A549 (cell line): ENCODE measurements at regions not wholly inside any gene's neighbourhood (a gene's known extent, or its start where the extent isn't known, plus 50 kb on each side); places are given as distances from the start of the nearest gene placed in this dataset.

ENCODE experiments used
- EP300 ChIP-seq, 2 experiments: fragments of >200 bp; sonication (Bioruptor Twin); formaldehyde crosslinking; IDR thresholded peaks; 2 replicates in 1 of 2; 3 replicates in 1 of 2; pipeline ENCODE4 v1.6.1; 2016 to 2017
- HDAC2 ChIP-seq: fragments of 200-600 bp; sonication (generic); IDR thresholded peaks from 2 replicates; pipeline ENCODE4 v1.6.1; 2016
- POLR2A ChIP-seq: IDR thresholded peaks from 2 replicates; pipeline ENCODE4 v1.6.1; 2012; ENCODE audit warnings: mild to moderate bottlenecking, low read length
- RFX5 ChIP-seq: fragments of 450-650 bp; IDR thresholded peaks from 2 replicates; pipeline ENCODE4 v1.7.1; 2014; ENCODE audit warnings: antibody characterized with exemption, mild to moderate bottlenecking, moderate library complexity
- SMC3 ChIP-seq: fragments of >200 bp; sonication (Bioruptor Twin); formaldehyde crosslinking; IDR thresholded peaks from 3 replicates; pipeline ENCODE4 v1.6.1; 2018; ENCODE audit warnings: inconsistent platforms
- TP53 ChIP-seq: fragments of 250-450 bp; sonication (Bioruptor Pico); IDR thresholded peaks from 2 replicates; pipeline ENCODE4 v1.5.0; 2021; ENCODE audit warnings: mild to moderate bottlenecking, moderate library complexity
- TF ChIP-seq, protein P1 (sequence below): fragments of >200 bp; sonication (Bioruptor Twin); formaldehyde crosslinking; IDR thresholded peaks from 3 replicates; pipeline ENCODE4 v1.5.1; 2016
- TF ChIP-seq, protein P2 (sequence below): fragments of 200-600 bp; sonication (generic); IDR thresholded peaks from 2 replicates; pipeline ENCODE4 v1.6.1; 2016; ENCODE audit warnings: antibody characterized with exemption, mild to moderate bottlenecking, moderate library complexity
- TF ChIP-seq, protein P3 (sequence below): IDR thresholded peaks from 2 replicates; pipeline ENCODE4 v1.6.1; 2012
- TF ChIP-seq, protein P4 (sequence below): IDR thresholded peaks from 2 replicates; pipeline ENCODE4 v1.6.1; 2012
- TF ChIP-seq, protein P5 (sequence below): fragments of >200 bp; sonication (Bioruptor Twin); formaldehyde crosslinking; IDR thresholded peaks from 3 replicates; pipeline ENCODE4 v1.6.1; 2016
- TF ChIP-seq, protein P6 (sequence below): fragments of 450-650 bp; IDR thresholded peaks from 2 replicates; pipeline ENCODE4 v1.6.1; 2014; ENCODE audit warnings: antibody characterized with exemption

DNA sequence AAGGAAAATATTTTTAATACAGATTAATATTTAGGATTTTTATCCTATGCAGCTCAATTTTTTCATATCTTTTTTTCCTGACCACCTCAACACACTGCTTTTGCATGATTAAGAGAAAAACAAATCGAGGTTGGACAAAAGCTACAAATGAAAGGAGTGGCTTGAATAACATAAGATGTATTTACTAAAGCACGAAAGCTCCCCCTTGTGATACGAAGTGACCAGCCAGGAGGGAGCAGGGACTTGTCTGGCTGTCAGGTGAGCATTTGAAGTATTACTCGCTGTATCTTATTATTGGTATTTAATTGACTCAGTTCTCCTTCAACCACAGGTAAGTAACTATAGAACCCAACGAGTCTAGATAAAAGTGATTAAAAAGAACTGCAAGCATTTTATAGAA, 265.2 kb upstream of the PHF14 start:
- TF ChIP-seq, protein P1, sequence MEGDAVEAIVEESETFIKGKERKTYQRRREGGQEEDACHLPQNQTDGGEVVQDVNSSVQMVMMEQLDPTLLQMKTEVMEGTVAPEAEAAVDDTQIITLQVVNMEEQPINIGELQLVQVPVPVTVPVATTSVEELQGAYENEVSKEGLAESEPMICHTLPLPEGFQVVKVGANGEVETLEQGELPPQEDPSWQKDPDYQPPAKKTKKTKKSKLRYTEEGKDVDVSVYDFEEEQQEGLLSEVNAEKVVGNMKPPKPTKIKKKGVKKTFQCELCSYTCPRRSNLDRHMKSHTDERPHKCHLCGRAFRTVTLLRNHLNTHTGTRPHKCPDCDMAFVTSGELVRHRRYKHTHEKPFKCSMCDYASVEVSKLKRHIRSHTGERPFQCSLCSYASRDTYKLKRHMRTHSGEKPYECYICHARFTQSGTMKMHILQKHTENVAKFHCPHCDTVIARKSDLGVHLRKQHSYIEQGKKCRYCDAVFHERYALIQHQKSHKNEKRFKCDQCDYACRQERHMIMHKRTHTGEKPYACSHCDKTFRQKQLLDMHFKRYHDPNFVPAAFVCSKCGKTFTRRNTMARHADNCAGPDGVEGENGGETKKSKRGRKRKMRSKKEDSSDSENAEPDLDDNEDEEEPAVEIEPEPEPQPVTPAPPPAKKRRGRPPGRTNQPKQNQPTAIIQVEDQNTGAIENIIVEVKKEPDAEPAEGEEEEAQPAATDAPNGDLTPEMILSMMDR, result no peak
- TF ChIP-seq SMC3 (no peak), RFX5 (no peak), POLR2A (no peak), HDAC2 (no peak), TP53 (no peak), EP300 (IDR thresholded peaks at IDR 0.05) (no peak)
- TF ChIP-seq, protein P2, sequence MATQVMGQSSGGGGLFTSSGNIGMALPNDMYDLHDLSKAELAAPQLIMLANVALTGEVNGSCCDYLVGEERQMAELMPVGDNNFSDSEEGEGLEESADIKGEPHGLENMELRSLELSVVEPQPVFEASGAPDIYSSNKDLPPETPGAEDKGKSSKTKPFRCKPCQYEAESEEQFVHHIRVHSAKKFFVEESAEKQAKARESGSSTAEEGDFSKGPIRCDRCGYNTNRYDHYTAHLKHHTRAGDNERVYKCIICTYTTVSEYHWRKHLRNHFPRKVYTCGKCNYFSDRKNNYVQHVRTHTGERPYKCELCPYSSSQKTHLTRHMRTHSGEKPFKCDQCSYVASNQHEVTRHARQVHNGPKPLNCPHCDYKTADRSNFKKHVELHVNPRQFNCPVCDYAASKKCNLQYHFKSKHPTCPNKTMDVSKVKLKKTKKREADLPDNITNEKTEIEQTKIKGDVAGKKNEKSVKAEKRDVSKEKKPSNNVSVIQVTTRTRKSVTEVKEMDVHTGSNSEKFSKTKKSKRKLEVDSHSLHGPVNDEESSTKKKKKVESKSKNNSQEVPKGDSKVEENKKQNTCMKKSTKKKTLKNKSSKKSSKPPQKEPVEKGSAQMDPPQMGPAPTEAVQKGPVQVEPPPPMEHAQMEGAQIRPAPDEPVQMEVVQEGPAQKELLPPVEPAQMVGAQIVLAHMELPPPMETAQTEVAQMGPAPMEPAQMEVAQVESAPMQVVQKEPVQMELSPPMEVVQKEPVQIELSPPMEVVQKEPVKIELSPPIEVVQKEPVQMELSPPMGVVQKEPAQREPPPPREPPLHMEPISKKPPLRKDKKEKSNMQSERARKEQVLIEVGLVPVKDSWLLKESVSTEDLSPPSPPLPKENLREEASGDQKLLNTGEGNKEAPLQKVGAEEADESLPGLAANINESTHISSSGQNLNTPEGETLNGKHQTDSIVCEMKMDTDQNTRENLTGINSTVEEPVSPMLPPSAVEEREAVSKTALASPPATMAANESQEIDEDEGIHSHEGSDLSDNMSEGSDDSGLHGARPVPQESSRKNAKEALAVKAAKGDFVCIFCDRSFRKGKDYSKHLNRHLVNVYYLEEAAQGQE, result no peak
- TF ChIP-seq, protein P3, sequence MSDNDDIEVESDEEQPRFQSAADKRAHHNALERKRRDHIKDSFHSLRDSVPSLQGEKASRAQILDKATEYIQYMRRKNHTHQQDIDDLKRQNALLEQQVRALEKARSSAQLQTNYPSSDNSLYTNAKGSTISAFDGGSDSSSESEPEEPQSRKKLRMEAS, result no peak
- TF ChIP-seq, protein P4, sequence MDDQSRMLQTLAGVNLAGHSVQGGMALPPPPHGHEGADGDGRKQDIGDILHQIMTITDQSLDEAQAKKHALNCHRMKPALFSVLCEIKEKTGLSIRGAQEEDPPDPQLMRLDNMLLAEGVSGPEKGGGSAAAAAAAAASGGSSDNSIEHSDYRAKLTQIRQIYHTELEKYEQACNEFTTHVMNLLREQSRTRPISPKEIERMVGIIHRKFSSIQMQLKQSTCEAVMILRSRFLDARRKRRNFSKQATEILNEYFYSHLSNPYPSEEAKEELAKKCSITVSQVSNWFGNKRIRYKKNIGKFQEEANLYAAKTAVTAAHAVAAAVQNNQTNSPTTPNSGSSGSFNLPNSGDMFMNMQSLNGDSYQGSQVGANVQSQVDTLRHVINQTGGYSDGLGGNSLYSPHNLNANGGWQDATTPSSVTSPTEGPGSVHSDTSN, result no peak
- TF ChIP-seq, protein P5, sequence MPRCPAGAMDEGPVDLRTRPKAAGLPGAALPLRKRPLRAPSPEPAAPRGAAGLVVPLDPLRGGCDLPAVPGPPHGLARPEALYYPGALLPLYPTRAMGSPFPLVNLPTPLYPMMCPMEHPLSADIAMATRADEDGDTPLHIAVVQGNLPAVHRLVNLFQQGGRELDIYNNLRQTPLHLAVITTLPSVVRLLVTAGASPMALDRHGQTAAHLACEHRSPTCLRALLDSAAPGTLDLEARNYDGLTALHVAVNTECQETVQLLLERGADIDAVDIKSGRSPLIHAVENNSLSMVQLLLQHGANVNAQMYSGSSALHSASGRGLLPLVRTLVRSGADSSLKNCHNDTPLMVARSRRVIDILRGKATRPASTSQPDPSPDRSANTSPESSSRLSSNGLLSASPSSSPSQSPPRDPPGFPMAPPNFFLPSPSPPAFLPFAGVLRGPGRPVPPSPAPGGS, result no peak
- TF ChIP-seq, protein P6, sequence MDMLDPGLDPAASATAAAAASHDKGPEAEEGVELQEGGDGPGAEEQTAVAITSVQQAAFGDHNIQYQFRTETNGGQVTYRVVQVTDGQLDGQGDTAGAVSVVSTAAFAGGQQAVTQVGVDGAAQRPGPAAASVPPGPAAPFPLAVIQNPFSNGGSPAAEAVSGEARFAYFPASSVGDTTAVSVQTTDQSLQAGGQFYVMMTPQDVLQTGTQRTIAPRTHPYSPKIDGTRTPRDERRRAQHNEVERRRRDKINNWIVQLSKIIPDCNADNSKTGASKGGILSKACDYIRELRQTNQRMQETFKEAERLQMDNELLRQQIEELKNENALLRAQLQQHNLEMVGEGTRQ, result no peak
